PC-3 (cell line): ENCODE measurements at regions not wholly inside any gene's neighbourhood (a gene's known extent, or its start where the extent isn't known, plus 50 kb on each side); places are given as distances from the start of the nearest gene placed in this dataset.

Source experiments
- ATAC-seq: fragments of 200-7000 bp; cut with Tn5 transposase; 2 replicates; pipeline ENCODE4 v1.9.1; 2020; ENCODE audit warnings: mild to moderate bottlenecking, moderate library complexity
- BruUV-seq: library from RNA; stranded (reverse); fragments of 400-500 nt; replicated peaks from 2 replicates; lab custom pipeline; 2021; lab: Mats Ljungman, UMichigan
- CTCF ChIA-PET: fragments of 300-600 bp; sonication (Branson Sonifier 250); formaldehyde crosslinking; loops from one replicate; lab custom pipeline; 2022; ENCODE audit warnings: antibody characterized with exemption; lab: Charles Lee
- POLR2A ChIA-PET: fragments of 300-600 bp; sonication (Branson Sonifier 250); formaldehyde crosslinking; loops from one replicate; lab custom pipeline; 2022; ENCODE audit warnings: antibody characterized with exemption; ENCODE audit not compliant: unreplicated experiment; lab: Charles Lee
- DNase-seq: peaks from one replicate; pipeline ENCODE4 v3.0.0-alpha.2; 2015
- H2AFZ ChIP-seq: fragments of 300-600 bp; sonication (generic); 2 replicates; pipeline ENCODE4 v1.6.0; 2016; ENCODE audit warnings: antibody characterized with exemption, low read length
- H3F3A ChIP-seq: fragments of 300-600 bp; sonication (generic); one replicate; pipeline ENCODE4 v1.6.0; 2017; ENCODE audit warnings: antibody characterized with exemption, low read length, control low read depth, mild to moderate bottlenecking; ENCODE audit not compliant: unreplicated experiment
- H3K27ac ChIP-seq: fragments of 300-600 bp; sonication (generic); 2 replicates; pipeline ENCODE4 v1.5.1; 2016; ENCODE audit warnings: mild to moderate bottlenecking, low read length
- H3K27me3 ChIP-seq: fragments of 300-600 bp; sonication (generic); 2 replicates; pipeline ENCODE4 v1.6.1; 2016; ENCODE audit warnings: low read length, mixed read lengths
- H3K36me3 ChIP-seq: fragments of 300-600 bp; sonication (generic); 2 replicates; pipeline ENCODE4 v1.6.1; 2016; ENCODE audit warnings: low read depth, mixed run types, low read length, mixed read lengths
- H3K4me1 ChIP-seq: fragments of 300-600 bp; sonication (generic); 2 replicates; pipeline ENCODE4 v1.5.1; 2016; ENCODE audit warnings: low read length; ENCODE audit not compliant: insufficient read depth
- H3K4me2 ChIP-seq: fragments of 300-600 bp; sonication (generic); 2 replicates; pipeline ENCODE4 v1.6.0; 2016; ENCODE audit warnings: low read length
- H3K4me3 ChIP-seq: fragments of 300-600 bp; sonication (generic); 2 replicates; pipeline ENCODE4 v1.5.1; 2016; ENCODE audit warnings: mild to moderate bottlenecking, low read length, mixed read lengths
- H3K79me2 ChIP-seq: fragments of 300-600 bp; sonication (generic); 2 replicates; pipeline ENCODE4 v1.6.1; 2017; ENCODE audit warnings: low read length, mixed read lengths
- H3K9ac ChIP-seq: fragments of 300-600 bp; sonication (generic); 2 replicates; pipeline ENCODE4 v1.6.0; 2016; ENCODE audit warnings: mild to moderate bottlenecking, low read length
- H3K9me2 ChIP-seq: fragments of 300-600 bp; sonication (generic); replicated peaks from 2 replicates; pipeline ENCODE4 v1.6.1; 2016; ENCODE audit warnings: mixed run types, low read length, mixed read lengths
- H3K9me3 ChIP-seq: fragments of 300-600 bp; sonication (generic); 2 replicates; pipeline ENCODE4 v1.6.1; 2016; ENCODE audit warnings: low read length, mixed read lengths
- H4K20me1 ChIP-seq: fragments of 300-600 bp; sonication (generic); 2 replicates; pipeline ENCODE4 v1.6.1; 2016; ENCODE audit warnings: low read length, mixed read lengths
- EZH2 ChIP-seq: fragments of 300-600 bp; sonication (generic); IDR thresholded peaks from one replicate; pipeline ENCODE4 v1.6.1; 2017; ENCODE audit warnings: antibody characterized with exemption, mild to moderate bottlenecking, low read length; ENCODE audit not compliant: unreplicated experiment
- EZH2phosphoT487 ChIP-seq: fragments of 300-600 bp; sonication (generic); IDR thresholded peaks from 2 replicates; pipeline ENCODE4 v1.6.1; 2018; ENCODE audit warnings: mild to moderate bottlenecking, antibody characterized with exemption, low read length, borderline replicate concordance
- intact Hi-C: fragments of 100-400 bp; cut with micrococcal nuclease; formaldehyde crosslinking; loops from 2 replicates; pipeline ENCODE4 v1.9.0; 2023
- TF ChIP-seq, protein P1 (sequence below): fragments of 300-600 bp; sonication (generic); conservative IDR thresholded peaks from 2 replicates; pipeline ENCODE4 v1.5.1; 2017; ENCODE audit warnings: antibody characterized with exemption, low read depth, mild to moderate bottlenecking, low read length

DNA sequence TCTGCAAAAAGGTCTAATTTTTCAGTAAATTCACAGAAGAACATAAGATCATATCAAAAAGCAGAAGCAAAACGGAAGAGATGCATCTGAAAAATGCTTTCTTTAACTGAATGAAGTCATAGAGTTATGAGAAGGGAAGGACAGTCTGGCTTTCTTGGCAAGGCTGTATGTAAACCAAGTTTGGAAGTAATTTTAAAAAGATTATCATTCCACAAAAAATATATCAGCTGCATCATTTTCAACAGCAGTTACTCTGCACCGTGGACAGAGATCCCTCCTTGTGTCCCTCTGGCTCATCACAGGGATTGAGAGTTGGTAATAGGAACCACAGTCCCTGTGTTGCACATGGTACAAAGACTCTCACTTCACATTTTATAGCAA, 258.5 kb downstream of the HIVEP2 start:
- Histone ChIP-seq H3K9ac (no peak overlapping the region), H3K36me3 (no peaks in the 10 kb centered on the region), H4K20me1 (no peaks in the 10 kb centered on the region), H3K9me2 (no peaks in the 10 kb centered on the region), H3F3A (no peaks in the 10 kb centered on the region), H3K27me3 (no peaks in the 10 kb centered on the region), H2AFZ (no peak overlapping the region), H3K4me2 (no peak overlapping the region), H3K4me3 (no peak overlapping the region), H3K27ac (no peak overlapping the region), H3K4me1 (no peaks in the 10 kb centered on the region), H3K9me3 (no peaks in the 10 kb centered on the region), H3K79me2 (no peaks in the 10 kb centered on the region)
- DNase-seq (no peak), ATAC-seq (no peak)
- TF ChIP-seq, protein P1, sequence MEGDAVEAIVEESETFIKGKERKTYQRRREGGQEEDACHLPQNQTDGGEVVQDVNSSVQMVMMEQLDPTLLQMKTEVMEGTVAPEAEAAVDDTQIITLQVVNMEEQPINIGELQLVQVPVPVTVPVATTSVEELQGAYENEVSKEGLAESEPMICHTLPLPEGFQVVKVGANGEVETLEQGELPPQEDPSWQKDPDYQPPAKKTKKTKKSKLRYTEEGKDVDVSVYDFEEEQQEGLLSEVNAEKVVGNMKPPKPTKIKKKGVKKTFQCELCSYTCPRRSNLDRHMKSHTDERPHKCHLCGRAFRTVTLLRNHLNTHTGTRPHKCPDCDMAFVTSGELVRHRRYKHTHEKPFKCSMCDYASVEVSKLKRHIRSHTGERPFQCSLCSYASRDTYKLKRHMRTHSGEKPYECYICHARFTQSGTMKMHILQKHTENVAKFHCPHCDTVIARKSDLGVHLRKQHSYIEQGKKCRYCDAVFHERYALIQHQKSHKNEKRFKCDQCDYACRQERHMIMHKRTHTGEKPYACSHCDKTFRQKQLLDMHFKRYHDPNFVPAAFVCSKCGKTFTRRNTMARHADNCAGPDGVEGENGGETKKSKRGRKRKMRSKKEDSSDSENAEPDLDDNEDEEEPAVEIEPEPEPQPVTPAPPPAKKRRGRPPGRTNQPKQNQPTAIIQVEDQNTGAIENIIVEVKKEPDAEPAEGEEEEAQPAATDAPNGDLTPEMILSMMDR, result no peak
- TF ChIP-seq EZH2phosphoT487 (no peak), EZH2 (no peak)
- POLR2A ChIA-PET, result no interaction called here
- CTCF ChIA-PET, result interaction anchor here (0.6 kb wide), 1 partner anchor 1286 kb away, joined by 3 read pairs; no protein-coding TSS in a partner anchor
- intact Hi-C loops, result no loop called here
- no TSS peak for BruUV-seq

DNA sequence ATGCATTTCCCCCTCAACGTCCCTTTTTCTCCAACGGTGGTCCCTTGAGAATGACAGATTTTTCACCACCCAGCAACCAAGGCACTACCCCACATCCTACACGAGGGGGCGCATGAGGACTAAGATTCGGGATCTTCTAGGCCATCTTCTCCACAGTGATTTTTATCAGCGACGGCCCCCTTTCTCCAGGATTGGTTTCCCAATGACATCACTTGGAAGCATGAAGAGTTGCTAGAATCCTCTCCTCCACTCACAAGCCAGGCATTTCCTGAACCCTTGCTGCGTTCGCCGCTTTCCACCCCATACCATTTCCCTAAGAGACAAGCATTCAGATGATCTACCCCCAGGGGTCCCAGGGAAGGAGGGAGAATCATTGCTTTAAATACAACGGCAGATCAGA, 252.0 kb downstream of the HIVEP2 start:
- no peaks in the 10 kb centered on the region for H3F3A ChIP-seq
- intact Hi-C loops, result loop anchor here (1.0 to 10.0 kb wide), 6 partner anchors 152 to 734 kb away; no protein-coding TSS in a partner anchor
- peak overlapping the region; percentile 46; the same call in 1 of the 2 replicates for H2AFZ ChIP-seq
- H3K9me2 ChIP-seq, result no peaks in the 10 kb centered on the region
- H3K9ac ChIP-seq, result peak overlapping the region; percentile 32
- no peaks in the 10 kb centered on the region for H3K36me3 ChIP-seq
- TF ChIP-seq EZH2, result no peak
- TF ChIP-seq, protein P1, result peak; percentile 88
- ATAC-seq (peak; percentile 25), DNase-seq (peak; percentile 65)
- ChIA-PET POLR2A (no interaction called here), CTCF (interaction anchor here (0.9 to 1.7 kb wide), 2 partner anchors 218 to 734 kb away, joined by 3 to 4 read pairs; no protein-coding TSS in a partner anchor)
- peaks cover 32% of the 10 kb centered on the region for H3K4me1 ChIP-seq
- no peaks in the 10 kb centered on the region for H3K9me3 ChIP-seq
- no peaks in the 10 kb centered on the region for H3K79me2 ChIP-seq
- no TSS peak for BruUV-seq
- peak overlapping the region; percentile 62 for H3K4me2 ChIP-seq
- no peaks in the 10 kb centered on the region for H3K27me3 ChIP-seq
- no peaks in the 10 kb centered on the region for H4K20me1 ChIP-seq
- H3K4me3 ChIP-seq, result no peak overlapping the region
- H3K27ac ChIP-seq, result peak overlapping the region; percentile 42

DNA sequence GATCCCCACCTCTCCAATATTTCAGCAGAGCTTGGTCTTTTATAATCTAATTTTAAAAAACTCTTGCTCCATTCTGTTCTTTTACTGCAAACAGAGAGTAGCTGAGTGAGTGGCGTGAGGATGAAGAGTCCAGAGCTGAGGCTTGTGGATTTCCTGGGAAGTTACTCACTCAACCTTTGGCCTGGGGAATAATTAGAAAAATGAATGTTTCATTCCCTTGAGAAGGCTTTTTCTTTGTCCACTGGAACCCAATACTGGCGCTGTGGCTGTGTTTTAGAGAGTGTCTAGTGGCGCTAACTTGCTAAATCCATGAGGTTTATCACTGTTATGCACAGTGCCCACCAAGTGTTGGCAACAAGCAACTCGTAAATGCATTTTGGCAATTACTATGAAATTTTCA, 251.5 kb downstream of the HIVEP2 start:
- Histone ChIP-seq H3K27me3 (no peaks in the 10 kb centered on the region), H3K36me3 (no peaks in the 10 kb centered on the region), H3K27ac (peak overlapping the region; percentile 42), H3K9me3 (no peaks in the 10 kb centered on the region), H3K79me2 (no peaks in the 10 kb centered on the region), H3F3A (no peaks in the 10 kb centered on the region), H3K4me2 (peak overlapping the region; percentile 62; the same call in 1 of the 2 replicates), H3K9me2 (no peaks in the 10 kb centered on the region), H4K20me1 (no peaks in the 10 kb centered on the region), H3K4me3 (no peak overlapping the region), H3K4me1 (peaks cover 32% of the 10 kb centered on the region), H2AFZ (peak overlapping the region; percentile 46; the same call in 1 of the 2 replicates), H3K9ac (peak overlapping the region; percentile 32)
- intact Hi-C loops, result loop anchor here (1.0 to 10.0 kb wide), 6 partner anchors 151 to 734 kb away; no protein-coding TSS in a partner anchor
- DNase-seq (peak; percentile 23), ATAC-seq (no peak)
- TF ChIP-seq, protein P1, result no peak
- no peak for TF ChIP-seq EZH2phosphoT487
- no peak for TF ChIP-seq EZH2
- ChIA-PET POLR2A (interaction anchor here (0.6 kb wide), 1 partner anchor 534 kb away, joined by 3 read pairs; no protein-coding TSS in a partner anchor), CTCF (interaction anchor here (1.7 kb wide), 1 partner anchor 219 kb away, joined by 4 read pairs; no protein-coding TSS in a partner anchor)
- BruUV-seq, result no TSS peak
